HEK293 (cell line): ENCODE measurements at regions not wholly inside any gene's neighbourhood (a gene's known extent, or its start where the extent isn't known, plus 50 kb on each side); places are given as distances from the start of the nearest gene placed in this dataset.

Source experiments
- BCL11B ChIP-seq: fragments of 450-650 bp; formaldehyde crosslinking; IDR thresholded peaks from 2 replicates; pipeline ENCODE4 v1.5.1; 2016; ENCODE audit warnings: low read depth, missing biosample characterization, missing genetic modification characterization
- PATZ1 ChIP-seq: fragments of 450-650 bp; formaldehyde crosslinking; IDR thresholded peaks from 2 replicates; pipeline ENCODE4 v1.5.1; 2016; ENCODE audit warnings: missing biosample characterization, missing genetic modification characterization
- PRDM1 ChIP-seq: fragments of 450-650 bp; formaldehyde crosslinking; IDR thresholded peaks from 2 replicates; pipeline ENCODE4; 2016; ENCODE audit warnings: missing biosample characterization, missing genetic modification characterization
- PRDM6 ChIP-seq: fragments of 450-650 bp; formaldehyde crosslinking; IDR thresholded peaks from 2 replicates; pipeline ENCODE4 v1.5.1; 2017; ENCODE audit warnings: missing biosample characterization, missing genetic modification characterization
- REPIN1 ChIP-seq: fragments of 450-650 bp; formaldehyde crosslinking; IDR thresholded peaks from 2 replicates; pipeline ENCODE4 v1.5.1; 2017; ENCODE audit warnings: missing biosample characterization, missing genetic modification characterization, low read depth
- SP7 ChIP-seq: fragments of 450-650 bp; formaldehyde crosslinking; IDR thresholded peaks from 2 replicates; pipeline ENCODE4 v1.5.1; 2016; ENCODE audit warnings: missing biosample characterization, missing genetic modification characterization
- YY2 ChIP-seq: fragments of 450-650 bp; formaldehyde crosslinking; IDR thresholded peaks from 2 replicates; pipeline ENCODE4 v1.5.1; 2016; ENCODE audit warnings: missing biosample characterization, missing genetic modification characterization
- ZEB2 ChIP-seq: fragments of 450-650 bp; formaldehyde crosslinking; IDR thresholded peaks from 2 replicates; pipeline ENCODE4 v1.5.1; 2016; ENCODE audit warnings: missing biosample characterization, missing genetic modification characterization
- ZFP69B ChIP-seq: fragments of 450-650 bp; formaldehyde crosslinking; IDR thresholded peaks from 2 replicates; pipeline ENCODE4 v1.5.1; 2016; ENCODE audit warnings: missing biosample characterization, missing genetic modification characterization
- ZNF10 ChIP-seq: fragments of 450-650 bp; formaldehyde crosslinking; IDR thresholded peaks from 2 replicates; pipeline ENCODE4 v1.5.1; 2017; ENCODE audit warnings: missing biosample characterization, missing genetic modification characterization
- ZNF148 ChIP-seq: fragments of 450-650 bp; formaldehyde crosslinking; IDR thresholded peaks from 2 replicates; pipeline ENCODE4 v1.5.0; 2017; ENCODE audit warnings: missing biosample characterization, missing genetic modification characterization, borderline replicate concordance
- ZNF175 ChIP-seq: fragments of 450-650 bp; formaldehyde crosslinking; IDR thresholded peaks from 2 replicates; pipeline ENCODE4 v1.5.1; 2016; ENCODE audit warnings: missing biosample characterization, missing genetic modification characterization
- ZNF19 ChIP-seq: fragments of 450-650 bp; formaldehyde crosslinking; IDR thresholded peaks from 2 replicates; pipeline ENCODE4; 2016; ENCODE audit warnings: missing biosample characterization, missing genetic modification characterization, low read depth
- ZNF366 ChIP-seq: fragments of 450-650 bp; formaldehyde crosslinking; conservative IDR thresholded peaks from 2 replicates; pipeline ENCODE4 v1.5.1; 2016; ENCODE audit warnings: missing biosample characterization, missing genetic modification characterization
- ZNF37A ChIP-seq: fragments of 450-650 bp; IDR thresholded peaks from 2 replicates; pipeline ENCODE4 v1.5.1; 2018; ENCODE audit warnings: missing biosample characterization, missing genetic modification characterization
- ZNF394 ChIP-seq: fragments of 450-650 bp; formaldehyde crosslinking; IDR thresholded peaks from 2 replicates; pipeline ENCODE4 v1.5.1; 2016; ENCODE audit warnings: missing biosample characterization, missing genetic modification characterization, mild to moderate bottlenecking, moderate library complexity, borderline replicate concordance
- ZNF488 ChIP-seq: fragments of 450-650 bp; formaldehyde crosslinking; IDR thresholded peaks from 2 replicates; pipeline ENCODE4 v1.5.1; 2016; ENCODE audit warnings: missing biosample characterization, missing genetic modification characterization
- ZNF518A ChIP-seq: fragments of 450-650 bp; formaldehyde crosslinking; conservative IDR thresholded peaks from 2 replicates; pipeline ENCODE4 v1.5.1; 2016; ENCODE audit warnings: low read depth, missing biosample characterization, missing genetic modification characterization
- ZNF521 ChIP-seq: fragments of 450-650 bp; formaldehyde crosslinking; IDR thresholded peaks from 2 replicates; pipeline ENCODE4 v1.5.1; 2017; ENCODE audit warnings: missing biosample characterization, mild to moderate bottlenecking, missing genetic modification characterization
- ZNF558 ChIP-seq: fragments of 450-650 bp; formaldehyde crosslinking; IDR thresholded peaks from 2 replicates; pipeline ENCODE4 v1.5.1; 2016; ENCODE audit warnings: missing biosample characterization, missing genetic modification characterization
- ZNF600 ChIP-seq: fragments of 450-650 bp; formaldehyde crosslinking; IDR thresholded peaks from 2 replicates; pipeline ENCODE4 v1.5.1; 2016; ENCODE audit warnings: missing biosample characterization, missing genetic modification characterization
- ZNF660 ChIP-seq: fragments of 450-650 bp; IDR thresholded peaks from 2 replicates; pipeline ENCODE4 v1.5.1; 2018; ENCODE audit warnings: missing biosample characterization, mild to moderate bottlenecking, missing genetic modification characterization
- ZNF692 ChIP-seq: fragments of 450-650 bp; formaldehyde crosslinking; IDR thresholded peaks from 2 replicates; pipeline ENCODE4 v1.5.1; 2016; ENCODE audit warnings: missing biosample characterization, missing genetic modification characterization
- ZNF792 ChIP-seq: fragments of 450-650 bp; formaldehyde crosslinking; IDR thresholded peaks from 2 replicates; pipeline ENCODE4 v1.5.1; 2016; ENCODE audit warnings: missing biosample characterization, missing genetic modification characterization
- ZNF837 ChIP-seq: fragments of 450-650 bp; formaldehyde crosslinking; IDR thresholded peaks from 2 replicates; pipeline ENCODE4 v1.5.1; 2016; ENCODE audit warnings: missing biosample characterization, missing genetic modification characterization

GRCh38 chr10:78458983-78459638 lies 425.4 kb downstream of the RPS24 start (continued):
- TF ChIP-seq PATZ1 (peak; percentile 59), BCL11B (no peak), ZNF366 (tag by site-specific recombination) (peak; percentile 81), ZNF394 (peak; percentile 63; the same call in 1 of the 2 replicates), ZNF19 (tag by site-specific recombination) (no peak), REPIN1 (tag by site-specific recombination) (no peak), SP7 (peak; percentile 83), ZNF660 (peak; percentile 88), ZNF175 (tag by site-specific recombination) (no peak), ZNF792 (tag by site-specific recombination) (no peak), ZNF488 (tag by site-specific recombination) (no peak), ZEB2 (tag by site-specific recombination) (peak; percentile 93), PRDM6 (tag by site-specific recombination) (peak; percentile 46; the same call in 1 of the 2 replicates), ZNF692 (peak; percentile 78), ZNF518A (tag by site-specific recombination) (peak; percentile 46; the same call in 1 of the 2 replicates), ZFP69B (peak; percentile 61), ZNF37A (no peak), ZNF521 (tag by site-specific recombination) (no peak), ZNF837 (tag by site-specific recombination) (no peak), ZNF600 (tag by site-specific recombination) (peak; percentile 87; the same call in 1 of the 2 replicates), ZNF558 (tag by site-specific recombination) (peak; percentile 61; the same call in 1 of the 2 replicates), YY2 (tag by site-specific recombination) (no peak), PRDM1 (tag by site-specific recombination) (0 out of 2 replicates have a peak, but pooled peaks have one; percentile 19), ZNF148 (tag by site-specific recombination) (no peak), ZNF10 (0 out of 2 replicates have a peak, but pooled peaks have one; percentile 26)
